ENCODE measurements at regions not wholly inside any gene's neighbourhood (a gene's known extent, or its start where the extent isn't known, plus 50 kb on each side); places are given as distances from the start of the nearest gene placed in this dataset.
"Not testable (repeated sequence)": the region's sequence is repeated elsewhere in the genome, so short reads cannot be mapped to it uniquely, and the experiment has no call there.

- not testable (repeated sequence) for TF ChIP-seq POLR2A, CTCF (IDR thresholded peaks at IDR 0.05)
Observed at GRCh38 chr11:87885084-87885483, 290.2 kb downstream of the RAB38 start.

All from heart left ventricle (tissue), 13 donors.